ENCODE measurements at regions not wholly inside any gene's neighbourhood (a gene's known extent, or its start where the extent isn't known, plus 50 kb on each side); places are given as distances from the start of the nearest gene placed in this dataset.
"Not testable (repeated sequence)": the region's sequence is repeated elsewhere in the genome, so short reads cannot be mapped to it uniquely, and the experiment has no call there.

GRCh38 chr12:85575120-85576096, 260.8 kb downstream of the RASSF9 start:
- no peak for DNase-seq

- DNase-seq, result no peak
Measured at GRCh38 chr12:85580562-85581168, 255.5 kb downstream of the RASSF9 start.

GRCh38 chr12:85587158-85587557, 249.1 kb downstream of the RASSF9 start:
- DNase-seq, result no peak

- no peak for DNase-seq
Measured at GRCh38 chr12:85588221-85588620, 248.0 kb downstream of the RASSF9 start.

- no peak for DNase-seq
Measured at GRCh38 chr12:85600841-85601240, 235.4 kb downstream of the RASSF9 start.

GRCh38 chr12:85603556-85603955, 232.7 kb downstream of the RASSF9 start:
- no peak for DNase-seq

- no peak for DNase-seq
Measured at GRCh38 chr12:85606455-85606854, 229.8 kb downstream of the RASSF9 start.

- no peak for DNase-seq
Measured at GRCh38 chr12:85609778-85610177, 226.4 kb downstream of the RASSF9 start.

- DNase-seq, result no peak
Measured at GRCh38 chr12:85610194-85610593, 226.0 kb downstream of the RASSF9 start.

- DNase-seq, result no peak
Measured at GRCh38 chr12:85616201-85616600, 220.0 kb downstream of the RASSF9 start.

- DNase-seq, result no peak
Measured at GRCh38 chr12:85617307-85618091, 218.7 kb downstream of the RASSF9 start.

- DNase-seq, result no peak
Measured at GRCh38 chr12:85621041-85621440, 215.2 kb downstream of the RASSF9 start.

- no peak for DNase-seq
Measured at GRCh38 chr12:85623763-85624162, 212.4 kb downstream of the RASSF9 start.

GRCh38 chr12:85625467-85625866, 210.7 kb downstream of the RASSF9 start:
- no peak for DNase-seq

- DNase-seq, result no peak
Measured at GRCh38 chr12:85626001-85626783, 210.0 kb downstream of the RASSF9 start.

GRCh38 chr12:85626784-85627171, 209.4 kb downstream of the RASSF9 start:
- DNase-seq, result no peak

GRCh38 chr12:85627584-85627983, 208.6 kb downstream of the RASSF9 start:
- DNase-seq, result no peak

- not testable (repeated sequence) for DNase-seq
Measured at GRCh38 chr12:85628562-85628961, 207.6 kb downstream of the RASSF9 start.

- DNase-seq, result no peak
Measured at GRCh38 chr12:85630851-85631250, 205.4 kb downstream of the RASSF9 start.

- DNase-seq, result no peak
Measured at GRCh38 chr12:85632390-85632789, 203.8 kb downstream of the RASSF9 start.

- DNase-seq, result no peak
Measured at GRCh38 chr12:85633491-85633890, 202.7 kb downstream of the RASSF9 start.

GRCh38 chr12:85639834-85640233, 196.4 kb downstream of the RASSF9 start:
- DNase-seq, result no peak

GRCh38 chr12:85641796-85642195, 194.4 kb downstream of the RASSF9 start:
- no peak for DNase-seq
